OCI-LY3 (cell line): ENCODE measurements at regions not wholly inside any gene's neighbourhood (a gene's known extent, or its start where the extent isn't known, plus 50 kb on each side); places are given as distances from the start of the nearest gene placed in this dataset.

Experiments
- CTCF ChIP-seq: fragments of 200-600, 300-600 bp; sonication (generic); IDR thresholded peaks from 2 replicates; pipeline ENCODE4 v1.5.1; 2014; ENCODE audit warnings: antibody characterized with exemption, low read length, low read depth
- EZH2phosphoT487 ChIP-seq: fragments of 200-600 bp; shearing (Covaris generic); IDR thresholded peaks from 2 replicates; pipeline ENCODE4 v1.6.1; 2018; ENCODE audit warnings: antibody characterized with exemption, mixed run types, low read depth

- TF ChIP-seq CTCF (no peak), EZH2phosphoT487 (no peak)
Observed at GRCh38 chrY:21021811-21022210, 265.9 kb downstream of the RPS4Y2 start.
